Mesendoderm (in vitro differentiated cells): ENCODE measurements at regions not wholly inside any gene's neighbourhood (a gene's known extent, or its start where the extent isn't known, plus 50 kb on each side); places are given as distances from the start of the nearest gene placed in this dataset.

Source experiments
- DNase-seq: peaks from one replicate; pipeline ENCODE4 v3.0.0; 2013
- H2AK5ac ChIP-seq: 2 replicates; pipeline ENCODE4 v1.6.1; 2013; ENCODE audit warnings: low read length, inconsistent platforms
- H2BK120ac ChIP-seq: 2 replicates; pipeline ENCODE4 v1.6.1; 2013; ENCODE audit warnings: low read depth, mild to moderate bottlenecking, low read length, moderate library complexity, mixed read lengths
- H2BK15ac ChIP-seq: replicated peaks from 2 replicates; pipeline ENCODE4 v1.6.1; 2013; ENCODE audit warnings: low read depth, mild to moderate bottlenecking, moderate library complexity
- H2BK5ac ChIP-seq: 2 replicates; pipeline ENCODE4 v1.6.1; 2013; ENCODE audit warnings: low read length, inconsistent platforms
- H3K18ac ChIP-seq: 2 replicates; pipeline ENCODE4 v1.6.1; 2013; ENCODE audit warnings: mild to moderate bottlenecking, low read length, mixed read lengths
- H3K23ac ChIP-seq: one replicate; pipeline ENCODE4 v1.6.1; 2013; ENCODE audit warnings: low read length
- H3K27ac ChIP-seq: 2 replicates; pipeline ENCODE4 v1.5.1; 2013; ENCODE audit warnings: low read depth, mild to moderate bottlenecking, inconsistent platforms, low read length, moderate library complexity
- H3K27me3 ChIP-seq: 2 replicates; pipeline ENCODE4 v1.6.1; 2013; ENCODE audit warnings: low read length, control low read depth, mild to moderate bottlenecking, inconsistent platforms; ENCODE audit not compliant: insufficient read depth, poor library complexity
- H3K36me3 ChIP-seq: 2 replicates; pipeline ENCODE4 v1.6.1; 2013; ENCODE audit warnings: low read length, inconsistent platforms; ENCODE audit not compliant: control insufficient read depth, insufficient read depth
- H3K4ac ChIP-seq: one replicate; pipeline ENCODE4 v1.6.1; 2013; ENCODE audit warnings: low read depth, mild to moderate bottlenecking, low read length, moderate library complexity
- H3K4me1 ChIP-seq: 2 replicates; pipeline ENCODE4 v1.6.1; 2013; ENCODE audit warnings: low read depth, low read length, inconsistent platforms; ENCODE audit not compliant: control insufficient read depth
- H3K4me2 ChIP-seq: 2 replicates; pipeline ENCODE4 v1.6.1; 2013; ENCODE audit warnings: low read length
- H3K4me3 ChIP-seq: 2 replicates; pipeline ENCODE4 v1.5.1; 2013; ENCODE audit warnings: mild to moderate bottlenecking, low read length
- H3K56ac ChIP-seq: one replicate; pipeline ENCODE4 v1.6.1; 2013; ENCODE audit warnings: low read length
- H3K79me1 ChIP-seq: 2 replicates; pipeline ENCODE4 v1.6.1; 2013; ENCODE audit warnings: low read length, inconsistent platforms
- H3K79me2 ChIP-seq: 2 replicates; pipeline ENCODE4 v1.6.1; 2013; ENCODE audit warnings: mild to moderate bottlenecking, low read length; ENCODE audit not compliant: control insufficient read depth, insufficient read depth
- H3K9ac ChIP-seq: 2 replicates; pipeline ENCODE4 v1.6.1; 2013; ENCODE audit warnings: low read length, inconsistent platforms
- H4K5ac ChIP-seq: one replicate; pipeline ENCODE4 v1.6.1; 2013; ENCODE audit warnings: low read length
- H4K8ac ChIP-seq: one replicate; pipeline ENCODE4 v1.6.1; 2013; ENCODE audit warnings: low read depth, mild to moderate bottlenecking, control low read depth, low read length, moderate library complexity
- WGBS: extraction: QIAGEN DNeasy Blood & Tissue Kit; methylation state at CpG from one replicate; pipeline ENCODE4 v1.1.7; 2013; ENCODE audit warnings: low lambda C conversion rate, missing lambda C conversion rate; ENCODE audit not compliant: insufficient coverage; ENCODE audit errors: extremely low coverage; 5-methylcytosine and 5-hydroxymethylcytosine counted together

DNA sequence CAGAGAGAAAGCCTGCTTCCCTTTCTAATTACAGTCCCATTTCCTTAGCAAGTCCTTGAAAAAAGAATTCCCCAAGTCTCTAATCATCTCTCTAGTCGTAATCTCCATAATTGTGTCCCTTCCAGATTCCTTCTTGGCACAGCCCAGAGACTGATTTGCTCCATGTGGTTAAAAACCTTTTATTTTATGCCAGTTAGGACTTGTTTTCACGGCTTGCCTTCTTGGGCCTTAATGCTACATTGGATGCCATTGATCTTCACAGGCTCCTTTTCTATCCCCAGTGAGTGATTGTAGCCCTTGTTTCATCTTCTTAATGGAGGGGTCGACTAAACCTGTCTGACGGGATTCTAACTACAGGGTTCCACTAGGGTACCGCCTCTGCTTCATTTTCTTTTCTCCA, 650.6 kb upstream of the ARID1B start:
- Histone ChIP-seq H2BK15ac (no peak overlapping the region), H3K36me3 (no peaks in the 10 kb centered on the region), H3K23ac (no peak overlapping the region), H3K79me1 (no peaks in the 10 kb centered on the region), H4K8ac (no peak overlapping the region), H3K4me2 (no peak overlapping the region), H2BK120ac (no peak overlapping the region), H4K5ac (no peak overlapping the region), H3K4me3 (no peak overlapping the region), H2AK5ac (no peak overlapping the region), H2BK5ac (no peak overlapping the region), H3K27ac (no peak overlapping the region), H3K56ac (no peak overlapping the region), H3K4me1 (peaks cover 1% of the 10 kb centered on the region), H3K4ac (no peak overlapping the region), H3K9ac (no peak overlapping the region), H3K18ac (no peak overlapping the region), H3K27me3 (no peaks in the 10 kb centered on the region), H3K79me2 (no peaks in the 10 kb centered on the region)
- no CpG with 5 or more reads among the region's 5 CpGs for WGBS
- DNase-seq: peak; percentile 9

GRCh38 chr6:156125844-156126243, 651.3 kb upstream of the ARID1B start:
- Histone ChIP-seq H3K9ac (no peak overlapping the region), H3K18ac (no peak overlapping the region), H3K4me1 (peaks cover 1% of the 10 kb centered on the region), H3K27ac (no peak overlapping the region), H3K36me3 (no peaks in the 10 kb centered on the region), H3K79me2 (no peaks in the 10 kb centered on the region), H3K23ac (no peak overlapping the region), H2AK5ac (no peak overlapping the region), H3K4me3 (no peak overlapping the region), H3K79me1 (no peaks in the 10 kb centered on the region), H4K5ac (no peak overlapping the region), H2BK120ac (no peak overlapping the region), H3K27me3 (no peaks in the 10 kb centered on the region), H2BK5ac (no peak overlapping the region), H4K8ac (no peak overlapping the region), H2BK15ac (no peak overlapping the region), H3K4ac (no peak overlapping the region), H3K56ac (no peak overlapping the region), H3K4me2 (no peak overlapping the region)
- DNase-seq: no peak
- no CpG with 5 or more reads among the region's 2 CpGs for WGBS

DNA sequence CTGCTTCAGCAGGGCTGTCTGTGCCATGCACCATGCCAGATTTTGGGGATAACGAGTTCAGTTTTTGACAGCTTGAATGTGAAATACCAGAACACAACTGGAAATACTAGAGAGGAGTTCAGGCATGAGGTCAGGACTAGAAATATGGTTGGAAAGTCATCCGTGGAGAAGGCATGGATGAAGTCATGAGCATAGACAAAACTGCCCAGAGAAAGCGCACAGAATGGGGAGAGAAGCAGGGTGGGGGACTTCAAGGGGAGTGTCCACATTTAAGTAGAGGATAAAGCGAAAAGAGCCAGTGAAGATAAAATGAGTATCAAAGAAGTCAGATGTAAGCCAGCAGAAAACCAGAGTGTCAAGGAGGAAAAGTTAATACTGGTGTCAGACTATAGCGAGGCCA, 653.4 kb upstream of the ARID1B start:
- H3K4me1 ChIP-seq: peaks cover 1% of the 10 kb centered on the region
- no peak overlapping the region for H2BK120ac ChIP-seq
- H3K56ac ChIP-seq: no peak overlapping the region
- no peak overlapping the region for H3K4me3 ChIP-seq
- H3K23ac ChIP-seq: no peak overlapping the region
- H3K18ac ChIP-seq: no peak overlapping the region
- no peak overlapping the region for H2BK15ac ChIP-seq
- no peak overlapping the region for H3K4ac ChIP-seq
- no peak overlapping the region for H3K9ac ChIP-seq
- H3K27me3 ChIP-seq: no peaks in the 10 kb centered on the region
- H3K79me2 ChIP-seq: no peaks in the 10 kb centered on the region
- H2AK5ac ChIP-seq: no peak overlapping the region
- H4K5ac ChIP-seq: no peak overlapping the region
- H2BK5ac ChIP-seq: no peak overlapping the region
- no peaks in the 10 kb centered on the region for H3K79me1 ChIP-seq
- no peak overlapping the region for H3K4me2 ChIP-seq
- no peak overlapping the region for H3K27ac ChIP-seq
- no peak overlapping the region for H4K8ac ChIP-seq
- no CpG with 5 or more reads among the region's 5 CpGs for WGBS
- no peaks in the 10 kb centered on the region for H3K36me3 ChIP-seq
- no peak for DNase-seq

DNA sequence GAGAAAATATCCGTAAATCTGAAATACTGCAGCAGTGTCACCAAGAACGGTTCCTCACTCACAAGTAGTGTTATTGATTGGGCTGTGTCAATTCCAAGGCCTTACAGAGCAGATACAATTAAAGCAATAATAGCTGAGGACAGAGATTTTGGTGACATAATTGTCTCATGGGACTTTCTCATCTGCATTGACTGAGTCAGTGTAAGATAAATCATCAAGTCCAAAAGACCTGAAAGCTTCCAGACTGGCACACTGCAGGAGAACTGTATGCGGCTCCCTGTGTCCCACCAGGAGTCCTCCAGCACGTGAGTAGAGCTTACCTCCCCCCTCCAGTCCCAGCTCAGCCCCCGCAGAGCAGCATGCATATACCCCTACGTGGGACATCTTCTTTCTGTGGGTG, 655.2 kb upstream of the ARID1B start:
- peaks cover 1% of the 10 kb centered on the region for H3K4me1 ChIP-seq
- H2BK5ac ChIP-seq: no peak overlapping the region
- no peak overlapping the region for H3K18ac ChIP-seq
- no peak for DNase-seq
- no peak overlapping the region for H3K4ac ChIP-seq
- no peak overlapping the region for H3K4me2 ChIP-seq
- H2BK15ac ChIP-seq: no peak overlapping the region
- no peaks in the 10 kb centered on the region for H3K79me1 ChIP-seq
- H2AK5ac ChIP-seq: no peak overlapping the region
- no peak overlapping the region for H2BK120ac ChIP-seq
- H3K4me3 ChIP-seq: no peak overlapping the region
- WGBS: no CpG with 5 or more reads among the region's 6 CpGs
- no peak overlapping the region for H3K23ac ChIP-seq
- no peak overlapping the region for H3K27ac ChIP-seq
- H4K8ac ChIP-seq: no peak overlapping the region
- H3K27me3 ChIP-seq: no peaks in the 10 kb centered on the region
- no peak overlapping the region for H3K9ac ChIP-seq
- no peak overlapping the region for H4K5ac ChIP-seq
- H3K56ac ChIP-seq: no peak overlapping the region
- H3K79me2 ChIP-seq: no peaks in the 10 kb centered on the region
- H3K36me3 ChIP-seq: no peaks in the 10 kb centered on the region

- Histone ChIP-seq H3K56ac (no peak overlapping the region), H2BK5ac (no peak overlapping the region), H3K23ac (no peak overlapping the region), H3K4me3 (no peak overlapping the region), H3K18ac (no peak overlapping the region), H3K4ac (no peak overlapping the region), H3K27ac (no peak overlapping the region), H3K79me1 (no peaks in the 10 kb centered on the region), H4K8ac (no peak overlapping the region), H2AK5ac (no peak overlapping the region), H3K9ac (no peak overlapping the region), H3K36me3 (no peaks in the 10 kb centered on the region), H3K4me1 (no peaks in the 10 kb centered on the region), H4K5ac (no peak overlapping the region), H2BK15ac (no peak overlapping the region), H2BK120ac (no peak overlapping the region), H3K27me3 (no peaks in the 10 kb centered on the region), H3K79me2 (no peaks in the 10 kb centered on the region), H3K4me2 (no peak overlapping the region)
- WGBS: no CpG with 5 or more reads among the region's 3 CpGs
- DNase-seq: no peak
Measured at GRCh38 chr6:156114541-156114940, 658.9 kb upstream of the NOX3 start.

- H4K8ac ChIP-seq: no peak overlapping the region
- no peaks in the 10 kb centered on the region for H3K79me1 ChIP-seq
- H3K18ac ChIP-seq: no peak overlapping the region
- H3K36me3 ChIP-seq: no peaks in the 10 kb centered on the region
- H2BK15ac ChIP-seq: no peak overlapping the region
- H3K79me2 ChIP-seq: no peaks in the 10 kb centered on the region
- H3K27ac ChIP-seq: no peak overlapping the region
- H2BK120ac ChIP-seq: no peak overlapping the region
- no peak overlapping the region for H3K4me3 ChIP-seq
- H3K4me2 ChIP-seq: no peak overlapping the region
- no peak overlapping the region for H3K23ac ChIP-seq
- no peak overlapping the region for H2BK5ac ChIP-seq
- H3K56ac ChIP-seq: no peak overlapping the region
- no peak overlapping the region for H4K5ac ChIP-seq
- H3K9ac ChIP-seq: no peak overlapping the region
- no CpG with 5 or more reads among the region's 3 CpGs for WGBS
- DNase-seq: no peak
- H2AK5ac ChIP-seq: no peak overlapping the region
- no peak overlapping the region for H3K4ac ChIP-seq
- no peaks in the 10 kb centered on the region for H3K27me3 ChIP-seq
- H3K4me1 ChIP-seq: no peaks in the 10 kb centered on the region
Measured at GRCh38 chr6:156113631-156114030, 658.0 kb upstream of the NOX3 start.
